Endothelial cell (in vitro differentiated cells): ENCODE measurements at regions not wholly inside any gene's neighbourhood (a gene's known extent, or its start where the extent isn't known, plus 50 kb on each side); places are given as distances from the start of the nearest gene placed in this dataset.

Experiments used
- DNase-seq: peaks from one replicate; pipeline ENCODE4 v3.0.0; 2021; ENCODE audit warnings: low spot score
- H3K27ac Mint-ChIP-seq: one replicate; pipeline ENCODE4 v1.8.0; 2021; ENCODE audit warnings: mixed read lengths, inconsistent platforms; ENCODE audit not compliant: unreplicated experiment
- H3K27me3 Mint-ChIP-seq: one replicate; pipeline ENCODE4 v1.8.0; 2021; ENCODE audit warnings: mild to moderate bottlenecking, moderate library complexity, mixed read lengths, inconsistent platforms; ENCODE audit not compliant: unreplicated experiment
- H3K36me3 Mint-ChIP-seq: one replicate; pipeline ENCODE4 v1.8.0; 2021; ENCODE audit warnings: mild to moderate bottlenecking, low read depth, mixed read lengths, inconsistent platforms; ENCODE audit not compliant: unreplicated experiment
- H3K4me1 Mint-ChIP-seq: one replicate; pipeline ENCODE4 v1.8.0; 2021; ENCODE audit warnings: mild to moderate bottlenecking, mixed read lengths, inconsistent platforms; ENCODE audit not compliant: unreplicated experiment
- H3K4me3 Mint-ChIP-seq: one replicate; pipeline ENCODE4 v1.8.0; 2021; ENCODE audit warnings: mild to moderate bottlenecking, mixed read lengths, inconsistent platforms; ENCODE audit not compliant: unreplicated experiment
- H3K9me3 Mint-ChIP-seq: one replicate; pipeline ENCODE4 v1.8.0; 2021; ENCODE audit warnings: mixed read lengths, inconsistent platforms; ENCODE audit not compliant: unreplicated experiment
- CTCF ChIP-seq: fragments of 200-600 bp; sonication (generic); IDR thresholded peaks from one replicate; pipeline ENCODE4 v1.5.0; 2021; ENCODE audit warnings: antibody characterized with exemption; ENCODE audit not compliant: unreplicated experiment

DNA sequence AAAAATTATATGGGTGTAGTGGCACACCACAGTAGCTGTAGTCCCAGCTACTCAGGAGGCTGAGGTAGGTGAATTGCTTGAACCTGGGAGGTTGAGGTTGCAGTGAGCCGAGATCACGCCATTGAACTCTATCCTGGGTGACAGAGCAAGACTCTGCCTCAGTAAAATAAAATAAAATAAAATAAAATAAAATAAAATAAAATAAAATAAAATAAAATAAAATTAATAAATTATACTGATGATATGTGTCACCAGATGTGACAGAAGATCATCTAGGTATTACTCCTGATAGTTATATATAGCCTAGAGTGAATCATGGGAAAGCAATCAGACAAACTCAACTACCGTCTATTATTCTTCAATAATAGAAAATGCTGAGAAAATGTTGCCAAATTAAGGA lies 972.5 kb downstream of the MRPL39 start:
- DNase-seq = no peak
- H3K4me3 Mint-ChIP-seq = no peak overlapping the region
- no peak overlapping the region for H3K27ac Mint-ChIP-seq
- no peaks in the 10 kb centered on the region for H3K36me3 Mint-ChIP-seq
- no peaks in the 10 kb centered on the region for H3K4me1 Mint-ChIP-seq
- H3K27me3 Mint-ChIP-seq = no peaks in the 10 kb centered on the region
- TF ChIP-seq CTCF = no peak
- H3K9me3 Mint-ChIP-seq = no peaks in the 10 kb centered on the region

DNA sequence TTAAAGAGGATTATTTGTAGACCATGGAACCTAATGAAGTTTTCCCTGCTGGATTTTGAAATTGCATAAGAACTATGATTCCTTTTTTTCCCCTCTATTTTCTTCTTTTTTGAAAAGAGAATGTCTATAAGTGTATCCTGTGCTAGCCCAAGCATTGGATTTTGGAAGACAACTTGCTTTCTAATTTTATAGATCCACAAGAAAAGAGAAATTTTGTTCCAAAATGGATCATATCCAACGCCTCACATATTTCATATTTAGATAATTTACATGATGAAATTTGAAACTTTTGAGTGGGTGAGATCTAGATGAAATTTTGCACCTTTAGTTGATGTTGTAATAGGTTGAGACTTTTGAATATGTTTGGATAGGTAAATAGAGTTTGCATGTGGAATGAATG lies 978.7 kb downstream of the MRPL39 start:
- no peak overlapping the region for H3K4me3 Mint-ChIP-seq
- no peaks in the 10 kb centered on the region for H3K27me3 Mint-ChIP-seq
- peaks cover 9% of the 10 kb centered on the region for H3K9me3 Mint-ChIP-seq
- DNase-seq = no peak
- no peaks in the 10 kb centered on the region for H3K36me3 Mint-ChIP-seq
- H3K27ac Mint-ChIP-seq = no peak overlapping the region
- no peak for TF ChIP-seq CTCF
- H3K4me1 Mint-ChIP-seq = no peaks in the 10 kb centered on the region

- Mint-ChIP-seq H3K4me3 (no peak overlapping the region), H3K27me3 (no peaks in the 10 kb centered on the region), H3K9me3 (peaks cover 9% of the 10 kb centered on the region), H3K4me1 (no peaks in the 10 kb centered on the region), H3K36me3 (no peaks in the 10 kb centered on the region), H3K27ac (no peak overlapping the region)
- no peak for DNase-seq
- no peak for TF ChIP-seq CTCF
Measured at GRCh38 chr21:24628046-24628445, 979.2 kb downstream of the MRPL39 start.

- Mint-ChIP-seq H3K9me3 (peaks cover 13% of the 10 kb centered on the region), H3K4me3 (no peak overlapping the region), H3K27ac (no peak overlapping the region)
Measured at GRCh38 chr21:24617819-24618218, 989.5 kb downstream of the MRPL39 start.

GRCh38 chr21:24594082-24594481 lies 1013.2 kb downstream of the MRPL39 start:
- no peak for DNase-seq
- Mint-ChIP-seq H3K9me3 (peaks cover 11% of the 10 kb centered on the region), H3K27ac (no peak overlapping the region), H3K4me1 (no peaks in the 10 kb centered on the region), H3K4me3 (no peak overlapping the region), H3K27me3 (peaks cover 3% of the 10 kb centered on the region), H3K36me3 (no peaks in the 10 kb centered on the region)
- no peak for TF ChIP-seq CTCF

More at GRCh38 chr21:24617819-24618218, 989.5 kb downstream of the MRPL39 start:
- TF ChIP-seq CTCF = no peak
- DNase-seq = no peak
- H3K27me3 Mint-ChIP-seq = peaks cover 2% of the 10 kb centered on the region
- H3K4me1 Mint-ChIP-seq = no peaks in the 10 kb centered on the region
- H3K36me3 Mint-ChIP-seq = peaks cover 3% of the 10 kb centered on the region
